ENCODE measurements at regions not wholly inside any gene's neighbourhood (a gene's known extent, or its start where the extent isn't known, plus 50 kb on each side); places are given as distances from the start of the nearest gene placed in this dataset.

DNA sequence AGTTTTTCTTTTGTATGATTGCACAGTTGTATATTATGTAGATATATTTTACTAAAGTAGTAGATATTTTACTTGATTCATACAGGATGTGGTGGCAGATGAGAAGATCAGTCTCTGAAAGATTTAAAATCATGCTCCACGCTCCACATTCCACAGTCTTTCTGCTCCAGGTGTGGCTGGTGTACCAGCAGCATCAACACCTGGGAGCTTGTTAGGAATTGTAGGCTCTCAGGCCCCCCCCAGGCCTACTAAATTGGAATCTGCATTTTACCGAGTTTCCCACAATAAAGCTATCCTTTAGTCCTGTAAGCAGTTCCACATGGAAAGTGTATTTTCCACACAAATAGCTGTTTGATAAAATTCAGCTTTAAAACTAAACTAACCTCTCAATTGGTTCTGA, 537.4 kb downstream of the BCKDHB start (continued):
- TF ChIP-seq MYC (IDR thresholded peaks at IDR 0.05; ENCODE audit: borderline replicate concordance, low read length) (no peak), NPAS2 (CRISPR knock-in tag; IDR thresholded peaks at IDR 0.05; ENCODE audit: borderline replicate concordance) (no peak), RARB (CRISPR knock-in tag; IDR thresholded peaks at IDR 0.05) (no peak), TP53 (CRISPR knock-in tag; IDR thresholded peaks at IDR 0.05) (no peak), CBX2 (IDR thresholded peaks at IDR 0.05; ENCODE audit: borderline replicate concordance, low read depth) (no peak), PHF8 (IDR thresholded peaks at IDR 0.05; ENCODE audit: borderline replicate concordance, low read depth) (no peak)
- TF ChIP-seq, protein P1, sequence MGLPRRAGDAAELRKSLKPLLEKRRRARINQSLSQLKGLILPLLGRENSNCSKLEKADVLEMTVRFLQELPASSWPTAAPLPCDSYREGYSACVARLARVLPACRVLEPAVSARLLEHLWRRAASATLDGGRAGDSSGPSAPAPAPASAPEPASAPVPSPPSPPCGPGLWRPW (IDR thresholded peaks at IDR 0.05): no peak

DNA sequence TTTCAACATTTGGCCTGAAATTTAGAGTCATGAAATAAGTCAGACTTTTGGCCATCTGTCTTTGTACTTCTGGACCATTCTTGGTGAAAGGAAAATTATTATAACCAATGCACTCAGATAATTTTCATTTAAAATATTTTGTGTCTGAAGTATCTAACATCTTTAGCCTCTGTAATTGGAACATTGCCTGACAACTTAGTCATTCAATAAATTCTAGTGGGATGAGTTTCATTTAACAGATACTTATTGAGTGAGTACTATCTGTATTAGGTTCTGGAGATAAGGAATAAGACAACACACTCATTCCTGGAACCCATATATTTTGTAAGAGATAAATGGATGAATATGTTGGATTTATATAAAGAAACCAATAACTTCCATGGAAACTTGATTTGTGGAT, 536.0 kb downstream of the BCKDHB start:
- FAIRE-seq: no peak
- Histone ChIP-seq H3K9me3 (no peaks in the 10 kb centered on the region), H3K4me1 (peaks cover 20% of the 10 kb centered on the region), H3K4me3 (no peak overlapping the region), H3K4me2 (no peak overlapping the region), H3K27ac (no peak overlapping the region)
- no peak for DNase-seq (ENCODE audit: low read depth in 1 of 2, low spot score in 1 of 2)
- ChIA-PET CTCF (no interaction called here), POLR2A (no interaction called here)
- TF ChIP-seq, protein P2, sequence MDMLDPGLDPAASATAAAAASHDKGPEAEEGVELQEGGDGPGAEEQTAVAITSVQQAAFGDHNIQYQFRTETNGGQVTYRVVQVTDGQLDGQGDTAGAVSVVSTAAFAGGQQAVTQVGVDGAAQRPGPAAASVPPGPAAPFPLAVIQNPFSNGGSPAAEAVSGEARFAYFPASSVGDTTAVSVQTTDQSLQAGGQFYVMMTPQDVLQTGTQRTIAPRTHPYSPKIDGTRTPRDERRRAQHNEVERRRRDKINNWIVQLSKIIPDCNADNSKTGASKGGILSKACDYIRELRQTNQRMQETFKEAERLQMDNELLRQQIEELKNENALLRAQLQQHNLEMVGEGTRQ (IDR thresholded peaks at IDR 0.05): no peak
- ATAC-seq: no peak

DNA sequence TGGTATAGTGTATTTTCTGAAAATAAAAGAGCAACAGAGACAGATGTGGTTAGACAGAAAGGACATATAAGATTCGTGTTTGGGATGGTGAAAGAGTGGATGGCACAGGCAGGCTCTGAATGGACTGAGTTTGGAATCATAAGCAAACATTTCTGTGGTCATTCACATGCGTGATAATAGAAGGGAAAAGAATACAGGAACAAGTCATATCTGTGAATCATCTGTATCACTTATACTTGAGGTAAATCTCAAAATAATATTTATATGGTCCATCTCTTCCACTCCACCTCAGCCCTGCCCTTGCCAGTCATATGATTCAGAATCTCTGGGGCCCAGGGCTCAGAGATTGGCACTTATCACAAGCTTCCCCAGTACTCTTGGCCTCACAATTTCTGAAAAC, 535.1 kb downstream of the BCKDHB start:
- WGBS (ENCODE audit: missing lambda C conversion rate): 53% methylated on average over 2 of the region's 2 CpGs
- Histone ChIP-seq H3K9me3 (no peaks in the 10 kb centered on the region), H3K4me3 (no peak overlapping the region), H3K4me1 (peaks cover 20% of the 10 kb centered on the region), H3K27ac (no peak overlapping the region), H3K4me2 (no peak overlapping the region)
- DNase-seq (ENCODE audit: low read depth in 1 of 2, low spot score in 1 of 2) (no peak), FAIRE-seq (no peak), ATAC-seq (no peak)
- TF ChIP-seq CHD2 (IDR thresholded peaks at IDR 0.05; ENCODE audit: low read length, partially characterized antibody) (no peak), SMC3 (IDR thresholded peaks at IDR 0.05) (no peak), ZSCAN20 (CRISPR knock-in tag; IDR thresholded peaks at IDR 0.05) (no peak), BHLHE40 (IDR thresholded peaks at IDR 0.05; ENCODE audit: low read depth, low read length) (no peak), TP53 (CRISPR knock-in tag; IDR thresholded peaks at IDR 0.05) (no peak), MYC (IDR thresholded peaks at IDR 0.05; ENCODE audit: borderline replicate concordance, low read length) (no peak), KDM5A (IDR thresholded peaks at IDR 0.05) (no peak), ZFP36 (IDR thresholded peaks at IDR 0.05; ENCODE audit: borderline replicate concordance, partially characterized antibody) (no peak), FOSB (CRISPR knock-in tag; IDR thresholded peaks at IDR 0.05) (no peak), RFX5 (IDR thresholded peaks at IDR 0.05) (no peak), CBX8 (IDR thresholded peaks at IDR 0.05) (no peak), ZNF302 (CRISPR knock-in tag; IDR thresholded peaks at IDR 0.05) (no peak)
- TF ChIP-seq, protein P3, sequence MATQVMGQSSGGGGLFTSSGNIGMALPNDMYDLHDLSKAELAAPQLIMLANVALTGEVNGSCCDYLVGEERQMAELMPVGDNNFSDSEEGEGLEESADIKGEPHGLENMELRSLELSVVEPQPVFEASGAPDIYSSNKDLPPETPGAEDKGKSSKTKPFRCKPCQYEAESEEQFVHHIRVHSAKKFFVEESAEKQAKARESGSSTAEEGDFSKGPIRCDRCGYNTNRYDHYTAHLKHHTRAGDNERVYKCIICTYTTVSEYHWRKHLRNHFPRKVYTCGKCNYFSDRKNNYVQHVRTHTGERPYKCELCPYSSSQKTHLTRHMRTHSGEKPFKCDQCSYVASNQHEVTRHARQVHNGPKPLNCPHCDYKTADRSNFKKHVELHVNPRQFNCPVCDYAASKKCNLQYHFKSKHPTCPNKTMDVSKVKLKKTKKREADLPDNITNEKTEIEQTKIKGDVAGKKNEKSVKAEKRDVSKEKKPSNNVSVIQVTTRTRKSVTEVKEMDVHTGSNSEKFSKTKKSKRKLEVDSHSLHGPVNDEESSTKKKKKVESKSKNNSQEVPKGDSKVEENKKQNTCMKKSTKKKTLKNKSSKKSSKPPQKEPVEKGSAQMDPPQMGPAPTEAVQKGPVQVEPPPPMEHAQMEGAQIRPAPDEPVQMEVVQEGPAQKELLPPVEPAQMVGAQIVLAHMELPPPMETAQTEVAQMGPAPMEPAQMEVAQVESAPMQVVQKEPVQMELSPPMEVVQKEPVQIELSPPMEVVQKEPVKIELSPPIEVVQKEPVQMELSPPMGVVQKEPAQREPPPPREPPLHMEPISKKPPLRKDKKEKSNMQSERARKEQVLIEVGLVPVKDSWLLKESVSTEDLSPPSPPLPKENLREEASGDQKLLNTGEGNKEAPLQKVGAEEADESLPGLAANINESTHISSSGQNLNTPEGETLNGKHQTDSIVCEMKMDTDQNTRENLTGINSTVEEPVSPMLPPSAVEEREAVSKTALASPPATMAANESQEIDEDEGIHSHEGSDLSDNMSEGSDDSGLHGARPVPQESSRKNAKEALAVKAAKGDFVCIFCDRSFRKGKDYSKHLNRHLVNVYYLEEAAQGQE (IDR thresholded peaks at IDR 0.05): no peak
- CTCF ChIA-PET: no interaction called here
- POLR2A ChIA-PET: no interaction called here

DNA sequence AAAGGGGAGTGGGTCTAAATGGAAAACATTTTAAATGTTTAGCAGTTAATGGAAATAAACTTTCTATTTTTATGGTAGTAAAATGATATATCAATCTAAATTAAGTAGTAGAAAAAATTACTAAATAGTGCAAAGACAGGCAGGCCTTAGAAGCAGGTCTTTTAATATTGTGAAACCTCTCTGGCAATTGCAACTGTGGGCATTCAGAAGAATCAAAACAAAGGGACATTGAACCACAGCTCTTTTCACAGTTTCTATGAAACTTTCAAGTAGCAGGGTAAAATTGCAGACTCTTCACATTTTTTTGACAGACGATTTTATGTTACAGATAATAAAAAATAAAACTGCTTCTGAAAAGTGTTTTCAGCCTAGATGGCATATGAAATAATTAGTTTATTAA, 533.7 kb downstream of the BCKDHB start:
- DNase-seq (ENCODE audit: low read depth in 1 of 2, low spot score in 1 of 2) (no peak), ATAC-seq (no peak), FAIRE-seq (no peak)
- Histone ChIP-seq H3K4me1 (peaks cover 20% of the 10 kb centered on the region), H3K4me2 (no peak overlapping the region), H3K27ac (no peak overlapping the region), H3K9me3 (no peaks in the 10 kb centered on the region), H3K4me3 (no peak overlapping the region)
- WGBS (ENCODE audit: missing lambda C conversion rate): 44% methylated on average over 1 of the region's 1 CpG
- CTCF ChIA-PET: no interaction called here
- TF ChIP-seq ZSCAN20 (CRISPR knock-in tag; IDR thresholded peaks at IDR 0.05) (no peak), ZNF302 (CRISPR knock-in tag; IDR thresholded peaks at IDR 0.05) (no peak), BHLHE40 (IDR thresholded peaks at IDR 0.05; ENCODE audit: low read depth, low read length) (no peak), CHD4 (IDR thresholded peaks at IDR 0.05; ENCODE audit: borderline replicate concordance) (no peak), ZFP36 (IDR thresholded peaks at IDR 0.05; ENCODE audit: borderline replicate concordance, partially characterized antibody) (no peak), POLR2A (IDR thresholded peaks at IDR 0.05; ENCODE audit: low read length) (no peak), HDAC2 (IDR thresholded peaks at IDR 0.05) (no peak), ESRRA (IDR thresholded peaks at IDR 0.05; ENCODE audit: borderline replicate concordance, low read length) (no peak), FOSL2 (IDR thresholded peaks at IDR 0.05) (no peak), FOSL2 (CRISPR knock-in tag; IDR thresholded peaks at IDR 0.05) (no peak)
- TF ChIP-seq, protein P4, sequence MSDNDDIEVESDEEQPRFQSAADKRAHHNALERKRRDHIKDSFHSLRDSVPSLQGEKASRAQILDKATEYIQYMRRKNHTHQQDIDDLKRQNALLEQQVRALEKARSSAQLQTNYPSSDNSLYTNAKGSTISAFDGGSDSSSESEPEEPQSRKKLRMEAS (IDR thresholded peaks at IDR 0.05): no peak
- TF ChIP-seq, protein P5, sequence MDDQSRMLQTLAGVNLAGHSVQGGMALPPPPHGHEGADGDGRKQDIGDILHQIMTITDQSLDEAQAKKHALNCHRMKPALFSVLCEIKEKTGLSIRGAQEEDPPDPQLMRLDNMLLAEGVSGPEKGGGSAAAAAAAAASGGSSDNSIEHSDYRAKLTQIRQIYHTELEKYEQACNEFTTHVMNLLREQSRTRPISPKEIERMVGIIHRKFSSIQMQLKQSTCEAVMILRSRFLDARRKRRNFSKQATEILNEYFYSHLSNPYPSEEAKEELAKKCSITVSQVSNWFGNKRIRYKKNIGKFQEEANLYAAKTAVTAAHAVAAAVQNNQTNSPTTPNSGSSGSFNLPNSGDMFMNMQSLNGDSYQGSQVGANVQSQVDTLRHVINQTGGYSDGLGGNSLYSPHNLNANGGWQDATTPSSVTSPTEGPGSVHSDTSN (IDR thresholded peaks at IDR 0.05): no peak
- TF ChIP-seq, protein P6, sequence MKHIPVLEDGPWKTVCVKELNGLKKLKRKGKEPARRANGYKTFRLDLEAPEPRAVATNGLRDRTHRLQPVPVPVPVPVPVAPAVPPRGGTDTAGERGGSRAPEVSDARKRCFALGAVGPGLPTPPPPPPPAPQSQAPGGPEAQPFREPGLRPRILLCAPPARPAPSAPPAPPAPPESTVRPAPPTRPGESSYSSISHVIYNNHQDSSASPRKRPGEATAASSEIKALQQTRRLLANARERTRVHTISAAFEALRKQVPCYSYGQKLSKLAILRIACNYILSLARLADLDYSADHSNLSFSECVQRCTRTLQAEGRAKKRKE (CRISPR knock-in tag; IDR thresholded peaks at IDR 0.05; ENCODE audit: low read depth): no peak
- POLR2A ChIA-PET: no interaction called here
